ENCODE measurements at regions not wholly inside any gene's neighbourhood (a gene's known extent, or its start where the extent isn't known, plus 50 kb on each side); places are given as distances from the start of the nearest gene placed in this dataset.

DNA sequence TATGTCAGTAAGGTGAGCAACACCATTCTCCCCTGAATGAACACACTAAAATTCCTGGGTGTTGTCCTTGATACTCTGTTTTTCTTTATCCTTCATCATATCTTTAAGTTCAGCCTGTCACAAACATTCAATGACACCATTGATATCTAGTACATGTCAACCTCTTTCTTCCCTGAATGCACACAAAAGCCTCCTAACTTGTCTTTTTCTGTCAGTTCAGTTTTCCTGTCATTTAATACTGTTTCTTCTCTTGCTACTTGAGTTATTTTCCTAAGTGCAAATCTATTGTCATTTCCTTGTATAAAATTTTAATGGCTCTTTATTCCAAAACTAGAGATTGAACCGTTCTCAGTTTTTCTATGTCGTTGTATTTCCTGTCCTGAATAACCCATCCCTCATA lies 1107.6 kb upstream of the SLC39A10 start:
- TF ChIP-seq, protein P1, sequence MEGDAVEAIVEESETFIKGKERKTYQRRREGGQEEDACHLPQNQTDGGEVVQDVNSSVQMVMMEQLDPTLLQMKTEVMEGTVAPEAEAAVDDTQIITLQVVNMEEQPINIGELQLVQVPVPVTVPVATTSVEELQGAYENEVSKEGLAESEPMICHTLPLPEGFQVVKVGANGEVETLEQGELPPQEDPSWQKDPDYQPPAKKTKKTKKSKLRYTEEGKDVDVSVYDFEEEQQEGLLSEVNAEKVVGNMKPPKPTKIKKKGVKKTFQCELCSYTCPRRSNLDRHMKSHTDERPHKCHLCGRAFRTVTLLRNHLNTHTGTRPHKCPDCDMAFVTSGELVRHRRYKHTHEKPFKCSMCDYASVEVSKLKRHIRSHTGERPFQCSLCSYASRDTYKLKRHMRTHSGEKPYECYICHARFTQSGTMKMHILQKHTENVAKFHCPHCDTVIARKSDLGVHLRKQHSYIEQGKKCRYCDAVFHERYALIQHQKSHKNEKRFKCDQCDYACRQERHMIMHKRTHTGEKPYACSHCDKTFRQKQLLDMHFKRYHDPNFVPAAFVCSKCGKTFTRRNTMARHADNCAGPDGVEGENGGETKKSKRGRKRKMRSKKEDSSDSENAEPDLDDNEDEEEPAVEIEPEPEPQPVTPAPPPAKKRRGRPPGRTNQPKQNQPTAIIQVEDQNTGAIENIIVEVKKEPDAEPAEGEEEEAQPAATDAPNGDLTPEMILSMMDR (conservative IDR thresholded peaks at IDR 0.05; ENCODE audit: low read length) = no peak
- no peak for TF ChIP-seq EZH2phosphoT487 (IDR thresholded peaks at IDR 0.05; ENCODE audit: borderline replicate concordance, low read depth, low read length)
